ENCODE measurements at regions not wholly inside any gene's neighbourhood (a gene's known extent, or its start where the extent isn't known, plus 50 kb on each side); places are given as distances from the start of the nearest gene placed in this dataset.

DNA sequence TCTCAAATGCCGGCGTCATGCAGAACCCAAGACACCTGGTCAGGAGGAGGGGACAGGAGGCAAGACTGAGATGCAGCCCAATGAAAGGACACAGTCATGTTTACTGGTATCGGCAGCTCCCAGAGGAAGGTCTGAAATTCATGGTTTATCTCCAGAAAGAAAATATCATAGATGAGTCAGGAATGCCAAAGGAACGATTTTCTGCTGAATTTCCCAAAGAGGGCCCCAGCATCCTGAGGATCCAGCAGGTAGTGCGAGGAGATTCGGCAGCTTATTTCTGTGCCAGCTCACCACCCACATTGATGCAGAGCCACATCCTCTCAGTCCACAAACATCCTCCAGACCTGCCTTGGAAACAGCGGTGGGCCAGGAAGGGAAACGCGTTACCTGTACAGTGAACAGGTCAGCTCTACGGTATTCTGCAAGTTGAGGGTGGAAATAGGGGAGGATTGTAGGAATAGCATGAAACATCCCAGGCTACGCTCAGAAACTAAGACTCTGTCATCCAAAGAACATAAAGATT is 133.1 kb upstream of the PRSS1 start:
- TF ChIP-seq ZNF790 (CRISPR knock-in tag; IDR thresholded peaks at IDR 0.05; ENCODE audit: borderline replicate concordance) (no peak), ZNF670 (CRISPR knock-in tag; IDR thresholded peaks at IDR 0.05; ENCODE audit: borderline replicate concordance) (no peak), MZF1 (CRISPR knock-in tag; IDR thresholded peaks at IDR 0.05; ENCODE audit: borderline replicate concordance) (no peak), CTCF (CRISPR knock-in tag; IDR thresholded peaks at IDR 0.05) (no peak), SP2 (CRISPR knock-in tag; IDR thresholded peaks at IDR 0.05) (no peak)
